ENCODE measurements at regions not wholly inside any gene's neighbourhood (a gene's known extent, or its start where the extent isn't known, plus 50 kb on each side); places are given as distances from the start of the nearest gene placed in this dataset.

GRCh38 chr6:55088902-55089301, 85.4 kb upstream of the HCRTR2 start:
- TF ChIP-seq CTCF (IDR thresholded peaks at IDR 0.05; ENCODE audit: low read depth, low read length, missing input control): no peak
- no peak for TF ChIP-seq EGR1 (IDR thresholded peaks at IDR 0.05; ENCODE audit: low read depth in 2 of 2)
- TF ChIP-seq ATF3 (IDR thresholded peaks at IDR 0.05): no peak
- no peak for TF ChIP-seq TAF1 (conservative IDR thresholded peaks at IDR 0.05)
- TF ChIP-seq RXRA (IDR thresholded peaks at IDR 0.05): no peak
- no peak for TF ChIP-seq SP1 (IDR thresholded peaks at IDR 0.05)
- no peak for TF ChIP-seq GABPA (IDR thresholded peaks at IDR 0.05 in 1 of 2, conservative IDR thresholded peaks at IDR 0.05 in 1 of 2)
- no peak for TF ChIP-seq FOXA1 (IDR thresholded peaks at IDR 0.05)
- TF ChIP-seq REST (IDR thresholded peaks at IDR 0.05): no peak
- no peak for TF ChIP-seq RAD21 (IDR thresholded peaks at IDR 0.05)
- no peak for TF ChIP-seq MAX (IDR thresholded peaks at IDR 0.05)
- no peak for TF ChIP-seq NR2F2 (IDR thresholded peaks at IDR 0.05)
- no peak for TF ChIP-seq HNF4A (conservative IDR thresholded peaks at IDR 0.05)
- no peak for TF ChIP-seq ZBTB33 (IDR thresholded peaks at IDR 0.05)
